Smooth muscle cell (in vitro differentiated cells): ENCODE measurements at regions not wholly inside any gene's neighbourhood (a gene's known extent, or its start where the extent isn't known, plus 50 kb on each side); places are given as distances from the start of the nearest gene placed in this dataset.

Experiments
- DNase-seq: peaks from one replicate; lab custom pipeline; 2025; ENCODE audit not compliant: unreplicated experiment; lab: John Stamatoyannopoulos, UW
- H2AFZ ChIP-seq: fragments of 200-600 bp; sonication (generic); 2 replicates; pipeline ENCODE4 v1.6.0; 2016; ENCODE audit warnings: antibody characterized with exemption, low read depth, mild to moderate bottlenecking
- H3F3A ChIP-seq: fragments of 200-600 bp; sonication (generic); 2 replicates; pipeline ENCODE4 v1.6.0; 2017; ENCODE audit warnings: antibody characterized with exemption, low read depth
- H3K27ac ChIP-seq: fragments of 200-600 bp; sonication (generic); 2 replicates; pipeline ENCODE4 v1.5.1; 2016; ENCODE audit warnings: low read depth, mild to moderate bottlenecking
- H3K27me3 ChIP-seq: fragments of 200-600 bp; sonication (generic); 2 replicates; pipeline ENCODE4 v1.6.1; 2016; ENCODE audit warnings: low read depth, mild to moderate bottlenecking
- H3K36me3 ChIP-seq: fragments of 200-600 bp; sonication (generic); 2 replicates; pipeline ENCODE4 v1.5.1; 2016; ENCODE audit warnings: low read depth
- H3K4me1 ChIP-seq: fragments of 200-600 bp; sonication (generic); 2 replicates; pipeline ENCODE4 v1.5.1; 2016; ENCODE audit warnings: low read depth
- H3K4me2 ChIP-seq: fragments of 200-600 bp; sonication (generic); 2 replicates; pipeline ENCODE4 v1.6.0; 2016; ENCODE audit warnings: mild to moderate bottlenecking
- H3K4me3 ChIP-seq: fragments of 200-600 bp; sonication (generic); 2 replicates; pipeline ENCODE4 v1.5.1; 2016; ENCODE audit warnings: mild to moderate bottlenecking
- H3K79me2 ChIP-seq: fragments of 200-600 bp; sonication (generic); 2 replicates; pipeline ENCODE4 v1.6.0; 2016; ENCODE audit warnings: low read depth, mild to moderate bottlenecking
- H3K9ac ChIP-seq: fragments of 200-600 bp; sonication (generic); 2 replicates; pipeline ENCODE4 v1.6.0; 2016; ENCODE audit warnings: low read depth
- H3K9me3 ChIP-seq: fragments of 200-600 bp; sonication (generic); replicated peaks from 2 replicates; pipeline ENCODE4 v1.5.1; 2016; ENCODE audit warnings: low read depth
- H4K20me1 ChIP-seq: fragments of 200-600 bp; sonication (generic); 2 replicates; pipeline ENCODE4 v1.6.0; 2016; ENCODE audit warnings: low read depth
- WGBS: methylation state at CpG from one replicate; pipeline ENCODE4 v1.1.7; 2016; ENCODE audit warnings: low lambda C conversion rate; 5-methylcytosine and 5-hydroxymethylcytosine counted together
- TF ChIP-seq, protein P1 (sequence below): fragments of 200-600 bp; sonication (generic); IDR thresholded peaks from 2 replicates; pipeline ENCODE4 v1.5.1; 2017; ENCODE audit warnings: borderline replicate concordance, mild to moderate bottlenecking, antibody characterized with exemption; ENCODE audit not compliant: insufficient read depth, poor library complexity, severe bottlenecking

DNA sequence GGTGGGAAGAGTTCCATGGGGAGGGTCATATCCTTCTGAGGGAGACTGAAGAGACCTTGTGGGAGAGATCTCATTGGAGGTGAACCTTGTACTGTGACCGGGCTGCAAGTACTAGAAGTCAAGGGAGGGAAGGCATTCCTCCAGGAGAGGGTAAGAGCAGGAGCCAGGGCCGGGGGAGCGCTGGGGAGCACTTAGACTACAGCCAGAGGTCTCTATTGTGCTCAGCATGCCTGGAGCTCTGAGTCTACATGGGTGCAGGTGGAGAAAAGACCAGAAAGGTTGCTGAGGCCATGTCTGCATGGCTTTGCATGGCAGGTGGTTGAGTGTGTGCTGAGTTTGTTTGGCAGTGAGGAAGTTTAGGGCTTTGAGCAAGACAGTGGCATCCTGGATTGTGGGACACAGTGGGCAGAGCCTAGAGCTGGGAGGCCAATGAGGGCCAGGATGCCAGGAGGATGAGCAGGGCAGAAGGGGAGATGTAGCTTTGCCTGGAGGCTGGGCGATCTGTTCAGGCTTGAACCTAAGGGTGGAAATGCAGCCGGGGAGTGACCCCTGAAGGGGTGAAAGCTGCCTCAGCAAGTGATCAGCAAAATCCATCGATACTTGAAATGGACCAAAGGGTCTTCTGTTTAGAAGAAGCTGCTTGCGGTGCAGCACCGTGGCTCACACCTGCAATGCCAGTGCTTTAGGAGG lies 317.4 kb upstream of the TNRC6C start:
- no peak overlapping the region for H3K4me2 ChIP-seq
- H3K4me3 ChIP-seq, result no peak overlapping the region
- H4K20me1 ChIP-seq, result no peaks in the 10 kb centered on the region
- H3K27ac ChIP-seq, result no peak overlapping the region
- TF ChIP-seq, protein P1, sequence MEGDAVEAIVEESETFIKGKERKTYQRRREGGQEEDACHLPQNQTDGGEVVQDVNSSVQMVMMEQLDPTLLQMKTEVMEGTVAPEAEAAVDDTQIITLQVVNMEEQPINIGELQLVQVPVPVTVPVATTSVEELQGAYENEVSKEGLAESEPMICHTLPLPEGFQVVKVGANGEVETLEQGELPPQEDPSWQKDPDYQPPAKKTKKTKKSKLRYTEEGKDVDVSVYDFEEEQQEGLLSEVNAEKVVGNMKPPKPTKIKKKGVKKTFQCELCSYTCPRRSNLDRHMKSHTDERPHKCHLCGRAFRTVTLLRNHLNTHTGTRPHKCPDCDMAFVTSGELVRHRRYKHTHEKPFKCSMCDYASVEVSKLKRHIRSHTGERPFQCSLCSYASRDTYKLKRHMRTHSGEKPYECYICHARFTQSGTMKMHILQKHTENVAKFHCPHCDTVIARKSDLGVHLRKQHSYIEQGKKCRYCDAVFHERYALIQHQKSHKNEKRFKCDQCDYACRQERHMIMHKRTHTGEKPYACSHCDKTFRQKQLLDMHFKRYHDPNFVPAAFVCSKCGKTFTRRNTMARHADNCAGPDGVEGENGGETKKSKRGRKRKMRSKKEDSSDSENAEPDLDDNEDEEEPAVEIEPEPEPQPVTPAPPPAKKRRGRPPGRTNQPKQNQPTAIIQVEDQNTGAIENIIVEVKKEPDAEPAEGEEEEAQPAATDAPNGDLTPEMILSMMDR, result no peak
- 87% methylated on average over 8 of the region's 8 CpGs for WGBS
- no peaks in the 10 kb centered on the region for H3K36me3 ChIP-seq
- no peaks in the 10 kb centered on the region for H3K9me3 ChIP-seq
- DNase-seq, result no peak
- no peaks in the 10 kb centered on the region for H3K79me2 ChIP-seq
- peaks cover 12% of the 10 kb centered on the region for H3K4me1 ChIP-seq
- no peak overlapping the region for H3K9ac ChIP-seq
- no peaks in the 10 kb centered on the region for H3F3A ChIP-seq
- peaks cover 6% of the 10 kb centered on the region for H3K27me3 ChIP-seq
- no peak overlapping the region for H2AFZ ChIP-seq

DNA sequence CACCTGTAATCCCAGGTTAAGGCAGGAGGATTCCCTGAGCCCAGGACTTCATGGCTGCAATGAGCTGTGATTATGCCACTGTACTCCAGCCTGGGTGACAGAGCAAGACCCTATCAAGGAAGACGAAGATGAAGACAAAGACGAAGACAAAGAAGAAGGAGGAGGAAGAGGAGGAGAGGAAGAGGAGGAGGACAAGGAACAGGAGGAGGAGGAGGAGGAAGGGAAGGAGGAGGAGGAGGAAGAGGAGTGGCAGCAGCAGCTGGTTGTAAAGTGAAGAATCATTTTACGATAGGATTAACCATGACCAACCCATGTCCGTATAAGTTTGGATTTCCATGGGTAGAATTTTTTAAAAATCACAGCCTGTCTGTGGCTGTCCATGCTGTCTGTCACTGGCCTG lies 316.8 kb upstream of the TNRC6C start:
- no peaks in the 10 kb centered on the region for H4K20me1 ChIP-seq
- no peak overlapping the region for H2AFZ ChIP-seq
- no peak overlapping the region for H3K27ac ChIP-seq
- no peaks in the 10 kb centered on the region for H3F3A ChIP-seq
- H3K79me2 ChIP-seq, result no peaks in the 10 kb centered on the region
- H3K4me1 ChIP-seq, result peaks cover 13% of the 10 kb centered on the region
- DNase-seq, result no peak
- H3K4me3 ChIP-seq, result no peak overlapping the region
- no peaks in the 10 kb centered on the region for H3K9me3 ChIP-seq
- 79% methylated on average over 4 of the region's 4 CpGs for WGBS
- TF ChIP-seq, protein P1, result no peak
- no peak overlapping the region for H3K4me2 ChIP-seq
- H3K27me3 ChIP-seq, result peaks cover 6% of the 10 kb centered on the region
- H3K9ac ChIP-seq, result no peak overlapping the region
- no peaks in the 10 kb centered on the region for H3K36me3 ChIP-seq

- no peak overlapping the region for H3K4me2 ChIP-seq
- TF ChIP-seq, protein P1, result no peak
- peaks cover 13% of the 10 kb centered on the region for H3K4me1 ChIP-seq
- no peaks in the 10 kb centered on the region for H3K36me3 ChIP-seq
- H3K4me3 ChIP-seq, result no peak overlapping the region
- no peaks in the 10 kb centered on the region for H3K9me3 ChIP-seq
- no peak overlapping the region for H3K27ac ChIP-seq
- H3K27me3 ChIP-seq, result peaks cover 6% of the 10 kb centered on the region
- H3F3A ChIP-seq, result no peaks in the 10 kb centered on the region
- H4K20me1 ChIP-seq, result no peaks in the 10 kb centered on the region
- WGBS, result 83% methylated on average over 15 of the region's 15 CpGs
- no peak overlapping the region for H2AFZ ChIP-seq
- no peak for DNase-seq
- H3K9ac ChIP-seq, result no peak overlapping the region
- no peaks in the 10 kb centered on the region for H3K79me2 ChIP-seq
Measured at GRCh38 chr17:77644181-77645071, 314.1 kb upstream of the TNRC6C start.
